ENCODE measurements at regions not wholly inside any gene's neighbourhood (a gene's known extent, or its start where the extent isn't known, plus 50 kb on each side); places are given as distances from the start of the nearest gene placed in this dataset.

DNA sequence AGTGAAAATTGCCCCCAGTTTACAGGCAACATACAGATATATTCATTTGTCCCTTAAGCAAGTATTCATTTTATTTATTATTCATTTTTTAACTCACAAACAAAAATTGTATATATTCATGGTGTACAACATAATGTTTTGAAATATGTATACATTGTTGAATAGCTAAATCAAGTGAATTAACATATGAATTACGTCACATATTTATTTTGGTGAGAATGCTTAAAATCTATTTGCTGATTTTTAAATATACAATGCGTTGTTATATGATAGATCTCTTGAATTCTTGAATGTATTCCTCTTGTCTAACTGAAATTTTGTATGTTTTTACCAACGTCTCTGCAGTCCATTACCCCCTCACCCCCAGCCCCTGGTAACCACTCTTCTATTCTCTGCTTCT lies 63.4 kb upstream of the CDH13 start:
- TF ChIP-seq L3MBTL2 (conservative IDR thresholded peaks at IDR 0.05) (no peak), ZNF384 (IDR thresholded peaks at IDR 0.05) (no peak), ARNT (IDR thresholded peaks at IDR 0.05) (no peak), BHLHE40 (IDR thresholded peaks at IDR 0.05; ENCODE audit: borderline replicate concordance) (no peak), CTBP1 (IDR thresholded peaks at IDR 0.05; ENCODE audit: borderline replicate concordance) (no peak), SP1 (IDR thresholded peaks at IDR 0.05) (no peak), FOXA1 (IDR thresholded peaks at IDR 0.05) (no peak), FOXK2 (IDR thresholded peaks at IDR 0.05) (no peak), FOXM1 (IDR thresholded peaks at IDR 0.05; ENCODE audit: borderline replicate concordance) (no peak), SUZ12 (IDR thresholded peaks at IDR 0.05) (no peak), ELF4 (IDR thresholded peaks at IDR 0.05) (no peak), NFRKB (IDR thresholded peaks at IDR 0.05) (no peak), PKNOX1 (IDR thresholded peaks at IDR 0.05) (no peak), HDGF (IDR thresholded peaks at IDR 0.05; ENCODE audit: borderline replicate concordance) (no peak)

Measured in HEK293T (cell line).